Activated CD8-positive, alpha-beta memory T cell treated with anti-CD3 and anti-CD28 coated beads, Interleukin-2, amount 50 U/mL, for 48 hours (primary cell): ENCODE measurements at regions not wholly inside any gene's neighbourhood (a gene's known extent, or its start where the extent isn't known, plus 50 kb on each side); places are given as distances from the start of the nearest gene placed in this dataset.

ENCODE experiments used
- DNase-seq: peaks from one replicate; pipeline ENCODE4 v3.0.0-alpha.2; 2020

DNA sequence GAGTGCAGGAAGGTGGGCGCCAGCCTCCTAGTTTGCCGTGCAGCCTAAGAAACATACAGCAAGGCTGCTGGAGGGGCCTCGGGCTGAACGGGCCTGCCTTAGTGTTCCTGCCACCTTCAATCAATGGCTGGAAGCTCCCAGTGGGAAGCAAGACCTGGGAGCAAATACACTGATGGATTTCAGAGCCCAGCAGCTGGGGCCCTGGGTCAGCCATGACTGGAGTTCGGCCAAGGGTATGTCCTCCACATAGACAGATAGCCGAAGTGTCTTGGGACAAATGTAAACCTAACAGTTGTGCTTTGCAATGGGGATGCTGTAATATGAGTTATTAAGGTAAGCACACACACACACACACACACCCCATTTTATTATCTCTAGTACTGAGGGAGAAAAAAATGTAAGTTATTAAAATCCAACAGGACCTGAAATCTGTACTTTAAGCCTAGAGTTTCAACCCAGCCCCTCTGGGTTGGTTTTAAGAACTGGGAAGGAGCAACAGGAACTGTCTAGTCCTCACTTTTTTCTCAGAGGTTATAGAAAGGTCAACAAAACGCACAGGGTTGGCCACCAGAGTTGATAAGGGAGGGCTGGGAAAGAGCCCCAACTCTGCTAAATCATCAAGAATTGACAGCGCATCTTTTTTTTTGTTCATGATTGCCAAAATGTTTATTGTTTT lies 50.0 kb upstream of the CELF2 start:
- DNase-seq: no peak
